ENCODE measurements at regions not wholly inside any gene's neighbourhood (a gene's known extent, or its start where the extent isn't known, plus 50 kb on each side); places are given as distances from the start of the nearest gene placed in this dataset.
"Not testable (repeated sequence)": the region's sequence is repeated elsewhere in the genome, so short reads cannot be mapped to it uniquely, and the experiment has no call there.

DNA sequence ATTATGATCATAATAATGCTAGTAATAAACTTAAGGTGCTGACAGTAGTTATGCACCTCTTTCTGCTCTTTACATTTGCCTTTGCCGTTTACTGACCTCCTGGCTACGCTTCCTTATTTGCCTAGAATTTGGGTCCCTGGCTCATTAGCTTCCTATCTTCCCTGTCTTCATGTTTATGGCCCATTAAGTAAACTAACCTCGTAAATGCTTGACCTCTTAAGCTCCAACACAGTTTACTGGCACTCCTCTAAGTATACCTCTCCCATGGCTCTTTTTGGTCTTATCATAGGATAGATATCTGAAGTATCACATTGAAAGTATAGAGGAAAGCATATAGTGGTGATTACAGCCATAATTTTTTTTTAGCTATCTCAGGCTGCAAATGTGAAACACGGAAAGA is 657.3 kb upstream of the SLC39A10 start:
- no peak for DNase-seq (ENCODE audit: low read depth in 2 of 2)

DNA sequence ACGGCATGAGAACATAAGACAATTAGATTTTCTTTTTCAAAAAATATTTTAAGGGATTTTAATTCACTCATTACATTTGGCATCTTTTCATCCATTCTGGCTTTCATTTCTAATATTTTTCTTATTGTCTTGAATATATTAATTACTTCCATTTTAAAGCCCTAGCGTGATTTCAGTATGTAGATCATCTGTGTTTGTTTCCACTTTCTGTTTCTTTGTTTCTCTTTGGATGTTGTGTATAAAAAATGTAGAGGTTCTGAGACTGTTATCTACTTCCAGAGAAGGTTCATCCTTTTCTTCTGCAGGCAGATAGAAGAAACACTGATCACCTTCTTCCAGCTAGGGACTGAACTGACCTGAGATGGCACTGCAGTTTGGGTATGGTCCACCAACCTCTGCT is 664.4 kb upstream of the SLC39A10 start:
- DNase-seq (ENCODE audit: low read depth in 2 of 2), result no peak

DNA sequence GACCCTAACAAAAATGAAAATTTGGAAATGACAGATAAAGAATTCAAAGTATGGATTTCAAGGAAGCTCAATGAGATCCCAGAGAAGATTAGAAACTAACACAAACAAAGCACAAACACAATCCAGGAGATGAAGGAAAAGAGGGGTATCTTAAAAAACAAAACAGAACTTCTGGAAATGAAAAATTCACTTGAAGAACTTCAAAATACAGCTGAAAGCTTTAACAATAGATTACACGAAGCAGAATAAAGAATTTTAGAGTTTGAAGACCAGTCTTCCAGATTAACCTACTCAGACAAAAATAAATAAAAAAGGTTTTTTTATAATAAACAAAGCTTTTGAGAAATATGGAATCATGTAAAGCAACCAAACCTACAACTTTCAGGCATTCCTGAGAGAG is 671.8 kb upstream of the SLC39A10 start:
- no peak for DNase-seq (ENCODE audit: low read depth in 2 of 2)

DNA sequence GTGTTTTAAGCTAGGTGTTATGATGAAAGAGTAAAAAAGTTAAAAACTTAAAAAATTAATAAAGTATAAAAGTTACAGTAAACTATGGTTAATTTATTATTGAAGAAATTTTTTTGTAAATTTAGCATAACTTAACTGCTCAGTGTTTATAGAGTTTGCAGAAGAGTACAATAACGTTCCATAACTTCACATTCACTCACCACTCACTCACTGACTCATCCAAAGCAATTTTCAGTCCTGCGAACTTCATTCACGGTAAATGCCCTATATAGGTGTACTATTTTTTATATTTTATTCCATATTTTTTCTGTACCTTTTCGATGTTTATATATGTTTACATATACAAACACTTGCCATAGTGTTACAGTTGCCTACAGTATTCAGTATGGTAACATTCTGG is 694.8 kb upstream of the SLC39A10 start:
- no peak for DNase-seq (ENCODE audit: low read depth in 2 of 2)

DNA sequence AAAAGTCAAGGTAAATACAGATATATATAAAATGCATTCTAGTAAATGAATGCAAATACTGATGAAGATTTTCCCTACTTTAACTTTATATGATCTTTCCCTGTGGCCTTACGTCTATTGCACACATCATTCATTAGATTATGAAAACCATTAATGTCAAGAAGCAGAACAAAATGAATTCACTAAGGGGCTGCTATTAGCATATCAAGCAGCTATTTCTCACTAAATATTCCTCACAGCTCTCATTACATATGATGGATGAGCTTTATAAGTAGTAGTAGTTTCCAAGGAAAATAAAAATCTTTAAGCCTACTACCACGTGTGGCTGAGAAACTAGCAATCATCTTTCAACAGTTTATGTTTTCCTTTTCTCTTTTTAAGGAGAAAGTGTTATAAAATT is 702.8 kb upstream of the SLC39A10 start:
- no peak for DNase-seq (ENCODE audit: low read depth in 2 of 2)

DNA sequence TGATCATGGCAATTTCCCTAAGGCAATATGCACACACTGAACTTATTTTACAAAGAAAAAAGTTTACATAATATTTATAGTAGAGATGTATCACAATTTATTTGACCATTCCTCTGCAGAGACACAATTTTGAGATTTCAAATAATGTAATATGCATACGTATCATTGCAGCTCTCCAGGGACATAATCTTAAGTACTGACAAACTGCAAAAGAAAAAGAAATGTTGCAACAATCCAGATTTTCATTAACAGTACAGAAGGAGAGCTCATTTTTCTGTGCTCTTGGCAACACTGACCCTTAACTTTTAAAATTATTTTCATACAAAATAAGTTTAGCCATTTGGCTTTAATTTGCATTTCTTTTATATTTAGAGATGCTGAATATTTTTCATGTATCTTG is 710.2 kb upstream of the SLC39A10 start:
- DNase-seq (ENCODE audit: low read depth in 2 of 2), result no peak

DNA sequence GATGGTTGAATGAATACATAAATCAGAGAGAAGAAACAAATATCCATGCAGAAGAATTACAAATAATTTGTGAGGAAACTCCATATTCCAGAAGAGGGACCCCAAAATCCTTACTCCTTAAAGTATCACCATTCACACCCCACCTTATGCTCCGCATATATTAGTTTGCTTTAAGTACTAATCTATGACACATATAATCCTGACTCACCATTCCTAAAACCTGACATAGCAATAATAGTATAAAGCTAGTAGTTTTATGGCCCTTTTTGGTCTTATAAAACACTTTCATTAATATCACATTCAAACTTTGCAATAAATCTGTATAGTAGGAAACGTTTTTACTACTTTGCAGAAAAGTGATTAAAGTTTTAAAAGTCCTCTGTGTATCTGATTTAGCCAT is 719.0 kb upstream of the SLC39A10 start:
- no peak for DNase-seq (ENCODE audit: low read depth in 2 of 2)

DNA sequence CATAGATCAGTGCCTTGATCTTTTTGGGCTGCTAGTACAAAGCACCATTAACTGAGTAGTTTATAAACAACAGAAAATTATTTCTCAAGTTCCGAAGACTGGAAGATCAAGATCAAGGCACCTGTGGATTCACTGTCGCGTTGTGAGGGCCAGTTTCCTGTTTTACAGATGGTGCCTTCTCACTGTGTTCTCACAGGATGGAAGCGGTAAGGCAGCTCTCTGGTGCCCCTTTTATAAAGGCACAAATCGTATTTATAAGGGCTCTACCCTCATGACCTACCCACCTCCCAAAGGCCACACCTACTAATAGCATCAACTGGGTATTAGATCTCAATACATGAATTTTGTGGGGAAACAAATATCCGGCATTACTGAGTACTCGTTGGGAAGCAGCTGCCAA is 729.5 kb upstream of the SLC39A10 start:
- DNase-seq (ENCODE audit: low read depth in 2 of 2), result no peak

DNA sequence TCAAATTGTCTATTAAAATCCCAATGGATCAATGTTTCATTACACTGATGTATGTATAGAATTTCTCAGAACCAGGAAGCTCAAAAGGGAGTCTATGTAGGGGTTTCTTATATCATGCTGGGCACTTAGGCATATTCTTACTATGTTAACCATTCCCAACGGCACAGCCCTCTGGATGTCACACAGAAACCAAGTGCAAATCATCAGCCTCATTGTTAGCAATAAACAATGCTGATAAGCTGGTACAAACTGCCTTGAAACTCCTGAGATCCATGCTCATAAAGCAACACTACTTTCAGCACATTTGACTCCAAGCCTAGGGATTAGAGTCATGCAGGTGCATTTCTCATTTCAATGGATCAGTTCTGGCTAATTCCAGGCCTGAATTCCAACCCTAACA is 730.2 kb upstream of the SLC39A10 start:
- no peak for DNase-seq (ENCODE audit: low read depth in 2 of 2)

DNA sequence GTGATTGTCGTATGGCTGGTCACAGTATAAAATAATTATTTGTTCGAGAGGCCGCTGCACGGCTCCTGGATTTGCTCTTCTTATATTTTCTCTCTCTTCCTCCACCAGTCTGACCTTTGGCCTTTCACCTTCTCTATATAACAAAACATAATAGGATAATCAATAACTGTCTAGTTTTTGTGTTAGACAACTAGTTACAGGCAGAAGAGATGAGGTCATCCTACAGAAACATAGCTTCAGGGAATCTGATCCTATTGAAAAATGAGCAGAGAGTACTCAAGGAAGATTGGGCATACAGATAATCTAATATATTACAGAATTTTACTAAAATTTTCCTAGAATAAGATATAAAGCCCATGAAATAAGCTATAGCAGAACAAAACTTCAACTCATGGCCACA is 731.3 kb upstream of the SLC39A10 start:
- DNase-seq (ENCODE audit: low read depth in 2 of 2), result no peak

DNA sequence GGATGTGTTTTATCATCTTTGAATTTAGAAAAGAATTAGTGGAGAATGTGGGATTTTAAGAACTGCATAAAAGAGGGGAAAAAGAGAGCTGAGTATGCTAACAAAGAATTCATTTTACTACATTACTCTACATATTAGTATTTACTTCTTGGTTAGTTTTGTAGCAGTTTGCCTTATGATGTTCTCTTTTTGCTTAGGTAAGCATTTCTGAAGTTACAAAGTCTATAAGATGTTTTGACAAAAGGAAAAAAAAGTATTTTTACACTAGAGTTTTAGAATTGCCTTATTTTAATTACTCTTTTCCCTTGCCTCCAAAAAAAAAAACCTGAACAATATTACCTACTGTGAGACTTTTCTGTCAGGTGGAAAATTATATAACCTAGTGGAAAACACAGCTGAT is 739.5 kb upstream of the SLC39A10 start:
- DNase-seq (ENCODE audit: low read depth in 2 of 2), result no peak

DNA sequence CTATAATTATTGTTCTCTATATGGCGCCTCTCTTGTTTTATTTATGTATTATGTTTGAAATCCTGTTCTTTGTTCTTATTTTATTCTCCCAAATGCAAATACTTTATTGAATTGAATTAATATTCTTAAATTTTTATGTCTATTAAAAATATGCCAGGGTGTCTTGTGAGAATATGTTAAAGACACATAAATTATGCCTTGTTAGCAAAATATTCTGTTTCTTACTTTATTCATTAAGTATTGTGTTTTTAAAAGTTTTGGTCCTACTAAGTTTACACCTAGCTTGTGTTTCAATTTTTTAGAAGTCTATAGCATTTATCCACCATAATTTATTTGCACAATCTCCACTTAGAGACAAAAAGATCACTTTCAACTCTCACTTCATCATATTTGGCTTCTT is 741.5 kb upstream of the SLC39A10 start:
- DNase-seq (ENCODE audit: low read depth in 2 of 2), result no peak

DNA sequence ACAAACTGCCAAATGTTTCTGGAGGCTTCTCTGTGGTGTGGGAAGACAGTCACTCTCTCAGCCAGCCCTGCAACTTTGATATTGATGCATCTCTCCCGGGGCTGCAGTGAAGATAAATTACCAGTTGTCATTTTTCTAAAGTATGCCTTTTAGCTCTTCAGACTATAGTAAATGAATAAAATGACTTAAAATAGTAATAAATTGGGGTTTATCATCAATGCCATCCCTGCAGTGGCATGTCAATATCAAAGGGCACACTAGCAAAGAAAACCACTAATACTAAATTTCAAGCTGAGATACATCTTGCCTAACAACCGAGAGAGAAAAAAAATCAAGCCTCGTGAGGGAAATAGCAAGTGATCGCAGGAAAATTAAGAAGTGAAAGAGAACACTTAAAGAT is 749.5 kb upstream of the SLC39A10 start:
- no peak for DNase-seq (ENCODE audit: low read depth in 2 of 2)

DNA sequence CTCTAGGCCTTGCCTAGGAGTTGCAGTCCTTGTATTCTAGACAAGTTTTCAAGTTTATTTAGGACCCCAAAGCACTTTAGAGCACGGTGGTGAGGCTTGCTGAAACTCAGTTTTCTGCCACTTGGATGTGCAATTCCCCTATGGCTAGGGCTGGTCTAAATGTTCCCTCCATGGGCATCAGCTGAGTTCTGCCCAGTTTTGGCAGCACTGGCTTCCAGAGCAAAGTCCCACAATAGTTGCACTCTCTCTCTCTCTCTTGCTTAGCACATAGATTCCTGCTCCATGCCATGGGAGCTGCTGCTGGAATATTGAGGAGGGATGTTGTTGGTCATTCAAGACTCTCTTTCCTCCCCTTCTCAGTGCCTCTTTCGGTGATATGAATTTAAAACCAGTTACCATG is 760.2 kb upstream of the SLC39A10 start:
- DNase-seq (ENCODE audit: low read depth in 2 of 2), result no peak

DNA sequence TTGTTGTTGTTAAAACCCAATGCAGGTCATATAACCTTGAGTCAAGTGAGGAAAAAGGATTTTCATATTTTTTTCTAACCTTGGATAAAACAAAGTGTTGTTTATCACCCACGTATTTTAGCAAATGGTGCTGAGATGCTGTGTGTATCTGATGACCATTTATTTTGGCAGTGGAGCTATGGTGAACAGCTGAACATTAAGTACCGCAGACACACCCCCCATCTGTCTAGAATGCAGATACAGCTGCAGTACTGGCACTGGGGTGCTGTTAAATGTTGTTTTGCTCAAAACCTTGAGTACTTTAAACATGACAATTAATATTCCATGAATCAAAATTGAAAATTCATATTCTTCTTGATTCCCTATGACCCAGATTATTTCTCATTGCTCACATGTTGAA is 773.3 kb upstream of the SLC39A10 start:
- no peak for DNase-seq (ENCODE audit: low read depth in 2 of 2)

DNA sequence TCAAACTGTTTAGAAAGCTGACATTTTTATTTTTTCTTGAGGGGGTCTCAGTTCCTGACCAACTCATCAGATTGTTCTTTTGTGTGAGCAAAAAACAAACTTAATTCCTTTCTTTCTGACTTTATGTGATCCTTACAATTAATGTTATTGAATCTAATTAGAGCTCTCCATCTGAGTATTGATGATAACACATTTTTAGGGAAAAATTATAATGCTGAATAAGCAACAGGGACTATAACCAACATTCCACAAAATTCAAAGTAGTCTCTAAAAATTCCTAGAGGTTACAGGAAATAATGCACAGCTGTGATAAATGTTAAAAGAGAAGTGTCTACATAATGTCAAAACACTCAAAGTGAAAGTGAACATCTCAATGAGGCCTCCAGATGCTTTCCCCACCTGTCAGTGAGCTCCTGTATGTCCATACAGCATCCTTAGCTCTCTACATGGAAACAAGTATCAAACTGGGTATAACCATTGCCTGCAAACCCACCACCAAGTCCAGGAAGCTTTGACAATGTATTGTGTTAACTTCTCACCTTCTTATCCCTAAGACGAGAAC is 786.0 kb upstream of the SLC39A10 start:
- DNase-seq (ENCODE audit: low read depth in 2 of 2), result no peak

DNA sequence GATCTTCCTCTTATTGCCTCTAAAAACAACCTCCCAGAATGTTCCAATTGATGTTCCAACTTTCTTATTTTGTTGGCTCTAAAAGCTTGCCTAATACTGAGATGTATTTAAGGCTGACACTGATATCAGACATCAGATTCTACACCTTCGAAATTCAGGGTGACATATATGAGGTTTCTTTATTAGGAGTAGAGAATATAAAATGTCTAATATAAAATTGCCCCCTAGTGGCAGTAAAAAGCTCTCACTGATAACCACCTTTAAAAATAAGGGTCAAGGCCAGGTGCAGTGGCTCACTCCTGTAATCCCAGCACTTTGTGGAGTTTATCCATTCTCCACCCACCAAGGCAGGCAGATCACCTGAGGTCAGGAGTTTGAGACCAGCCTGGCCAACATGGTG is 789.7 kb upstream of the SLC39A10 start:
- DNase-seq (ENCODE audit: low read depth in 2 of 2), result peak in 1 of 2 donors; percentile 2

DNA sequence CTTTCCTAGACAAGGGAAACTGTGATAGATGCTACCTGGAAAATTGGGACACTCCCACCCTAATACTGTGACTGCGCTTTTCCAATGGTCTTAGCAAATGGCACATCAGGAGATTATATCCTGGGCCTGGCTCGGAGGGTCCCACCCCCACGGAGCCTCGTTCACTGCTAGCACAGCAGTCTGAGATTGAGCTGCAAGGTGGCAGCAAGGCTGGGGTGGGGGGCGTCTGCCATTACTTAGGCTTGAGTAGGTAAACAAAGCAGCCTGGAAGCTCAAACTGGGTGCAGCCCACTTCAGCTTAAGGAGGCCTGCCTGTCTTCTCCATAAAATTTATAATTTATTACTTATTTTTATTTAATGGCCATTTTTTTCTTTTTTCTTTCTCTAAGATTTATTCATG is 802.1 kb upstream of the SLC39A10 start:
- DNase-seq (ENCODE audit: low read depth in 2 of 2), result no peak

DNA sequence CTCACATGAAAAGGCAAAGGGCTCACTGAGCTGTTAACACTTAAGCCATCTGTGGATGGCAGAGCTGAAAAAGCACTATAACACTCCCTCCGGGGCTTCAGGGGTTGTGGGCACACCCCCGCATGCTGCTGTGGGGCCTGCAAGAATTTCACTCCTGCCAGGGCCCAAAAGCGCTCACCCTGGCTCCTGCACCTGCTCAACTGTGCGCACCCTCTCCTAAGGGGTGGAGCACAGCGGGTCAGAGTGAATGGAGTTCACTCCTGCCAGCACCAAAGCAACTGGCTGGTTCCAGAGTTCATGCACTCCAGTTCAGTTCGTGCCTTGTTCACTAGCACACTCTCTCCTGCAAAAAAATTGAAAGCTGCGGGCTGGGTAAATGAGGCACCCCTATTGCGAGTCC is 814.2 kb upstream of the SLC39A10 start:
- DNase-seq (ENCODE audit: low read depth in 2 of 2), result no peak

DNA sequence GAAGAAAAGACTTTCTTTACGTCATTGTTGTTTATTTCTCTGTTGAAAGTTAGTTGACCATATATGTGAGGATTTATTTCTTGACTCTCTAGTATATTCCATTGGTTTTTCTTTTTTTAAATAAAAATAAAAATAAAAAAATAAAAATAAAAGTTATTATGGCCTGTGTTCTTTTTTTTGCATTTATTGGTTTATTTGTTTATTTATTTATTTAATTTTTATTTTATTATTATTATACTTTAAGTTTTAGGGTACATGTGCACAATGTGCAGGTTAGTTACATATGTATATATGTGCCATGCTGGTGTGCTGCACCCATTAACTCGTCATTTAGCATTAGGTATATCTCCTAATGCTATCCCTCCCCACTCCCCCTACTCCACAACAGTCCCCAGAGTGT is 822.7 kb upstream of the SLC39A10 start:
- not testable (repeated sequence) for DNase-seq (ENCODE audit: low read depth in 2 of 2)

DNA sequence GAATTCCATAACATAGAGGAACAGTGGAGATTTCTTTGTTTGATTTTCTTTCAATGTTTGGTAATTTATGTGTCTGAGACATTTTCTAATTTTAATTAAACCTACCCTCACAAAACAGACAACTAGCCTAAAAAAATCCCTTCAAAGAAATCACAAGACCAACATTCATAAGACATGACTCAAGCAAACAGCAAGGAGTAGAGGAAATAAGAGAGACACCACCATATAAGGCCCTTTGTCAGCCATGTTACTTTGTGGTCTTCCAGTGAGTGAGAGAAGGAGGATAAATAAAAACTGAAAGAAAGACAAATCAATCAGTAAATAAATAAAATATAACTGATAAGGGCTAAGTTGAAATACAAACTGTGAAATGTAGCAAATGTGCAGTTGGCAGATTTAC is 830.8 kb upstream of the SLC39A10 start:
- no peak for DNase-seq (ENCODE audit: low read depth in 2 of 2)

DNA sequence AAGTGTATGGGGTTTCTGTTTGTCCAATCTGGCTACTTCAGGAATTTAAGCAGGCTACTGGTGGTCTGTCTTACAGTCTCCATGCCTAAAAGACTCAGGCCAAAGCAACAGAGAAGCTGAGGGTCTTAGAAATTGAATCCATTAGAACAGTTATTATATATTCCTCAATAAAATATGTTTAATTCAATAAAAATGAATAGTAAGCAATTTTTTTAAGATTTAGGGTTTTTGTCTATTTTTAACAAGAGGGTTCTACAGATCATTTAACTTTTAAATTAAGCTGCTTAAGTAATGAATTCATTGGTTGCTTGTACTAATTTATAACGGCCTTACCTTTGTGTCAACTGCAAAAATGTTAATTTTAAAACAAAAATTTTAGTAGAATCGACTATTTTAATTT is 832.6 kb upstream of the SLC39A10 start:
- no peak for DNase-seq (ENCODE audit: low read depth in 2 of 2)

DNA sequence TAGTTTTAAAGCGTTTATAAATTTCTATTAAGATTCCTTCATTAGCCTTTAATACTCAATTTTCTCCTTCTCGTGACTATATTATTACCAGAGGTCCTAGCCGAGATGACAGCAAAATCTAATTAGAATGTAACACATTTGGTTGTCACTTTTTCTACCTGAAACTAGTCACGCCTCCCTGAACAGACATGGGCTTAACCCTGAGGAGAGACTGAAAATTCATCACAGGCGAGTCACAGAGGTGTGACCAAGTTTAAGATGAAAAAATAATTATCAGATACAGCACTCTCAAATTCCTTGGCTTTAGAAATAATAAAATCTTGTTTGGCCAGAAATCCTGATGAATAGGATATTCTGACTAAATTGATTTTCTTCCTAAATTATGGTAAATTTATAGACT is 834.4 kb upstream of the SLC39A10 start:
- no peak for DNase-seq (ENCODE audit: low read depth in 2 of 2)

DNA sequence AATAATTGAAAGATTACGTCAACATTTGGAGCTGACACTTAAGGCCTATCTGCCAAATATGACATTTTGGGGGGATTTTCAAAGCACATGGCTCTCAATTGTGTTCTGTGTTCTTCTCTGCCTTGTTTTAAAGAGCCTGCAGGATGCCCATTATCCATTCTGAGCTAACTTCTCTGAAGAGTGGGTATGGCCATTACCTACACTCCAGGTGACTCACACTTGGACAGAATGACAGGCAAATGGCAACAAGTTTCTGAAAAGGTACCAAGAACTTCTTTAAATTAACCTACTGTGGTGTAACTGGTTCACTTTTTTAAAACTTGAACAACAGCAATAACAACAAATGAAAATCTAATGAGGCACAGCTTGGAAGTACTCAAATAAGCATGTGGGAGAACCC is 834.9 kb upstream of the SLC39A10 start:
- DNase-seq (ENCODE audit: low read depth in 2 of 2), result no peak

DNA sequence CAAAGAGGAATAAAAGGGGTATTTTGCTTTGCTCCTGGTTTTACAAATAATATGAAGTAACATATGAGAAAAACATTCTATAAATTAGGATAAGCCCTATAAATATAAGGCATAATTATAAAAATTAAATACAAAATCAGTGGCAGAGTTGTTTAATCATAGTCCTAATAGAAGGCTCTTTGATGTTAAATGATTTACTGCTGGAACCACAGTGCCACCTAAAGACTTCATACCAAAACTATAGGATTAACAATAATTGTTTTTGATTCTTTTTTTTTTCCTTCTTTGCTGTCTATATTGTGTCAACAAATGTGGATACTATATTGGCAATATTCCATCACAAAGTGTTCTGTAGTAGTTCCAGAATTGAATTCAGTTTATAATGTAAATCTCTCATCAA is 837.7 kb upstream of the SLC39A10 start:
- peak in 1 of 2 donors; percentile 29 for DNase-seq (ENCODE audit: low read depth in 2 of 2)

Data from dermis microvascular lymphatic vessel endothelial cell (primary cell).